ENCODE measurements at regions not wholly inside any gene's neighbourhood (a gene's known extent, or its start where the extent isn't known, plus 50 kb on each side); places are given as distances from the start of the nearest gene placed in this dataset.

- H3K4me3 ChIP-seq (replicated peaks in 1 of 2; ENCODE audit: low read depth in 2 of 2, low read length in 2 of 2) = no peak overlapping the region
- TF ChIP-seq CTCF (IDR thresholded peaks at IDR 0.05; ENCODE audit: low read depth, low read length) = no peak
- DNase-seq (ENCODE audit: low read depth in 2 of 2) = no peak
Observed at GRCh38 chr16:5383737-5384136, 286.1 kb upstream of the EEF2KMT start.

GRCh38 chr16:5382484-5382883 is 284.9 kb upstream of the EEF2KMT start:
- H3K4me3 ChIP-seq (replicated peaks in 1 of 2; ENCODE audit: low read depth in 2 of 2, low read length in 2 of 2) = no peak overlapping the region
- no peak for DNase-seq (ENCODE audit: low read depth in 2 of 2)
- TF ChIP-seq CTCF (IDR thresholded peaks at IDR 0.05; ENCODE audit: low read depth, low read length) = no peak

- TF ChIP-seq CTCF (IDR thresholded peaks at IDR 0.05; ENCODE audit: low read depth, low read length) = no peak
- H3K4me3 ChIP-seq (replicated peaks in 1 of 2; ENCODE audit: low read depth in 2 of 2, low read length in 2 of 2) = no peak overlapping the region
- DNase-seq (ENCODE audit: low read depth in 2 of 2) = no peak
Observed at GRCh38 chr16:5381481-5381880, 283.9 kb upstream of the EEF2KMT start.

- no peak overlapping the region for H3K4me3 ChIP-seq (replicated peaks in 1 of 2; ENCODE audit: low read depth in 2 of 2, low read length in 2 of 2)
- DNase-seq (ENCODE audit: low read depth in 2 of 2) = no peak
- no peak for TF ChIP-seq CTCF (IDR thresholded peaks at IDR 0.05; ENCODE audit: low read depth, low read length)
Observed at GRCh38 chr16:5379954-5380353, 282.4 kb upstream of the EEF2KMT start.

- H3K4me3 ChIP-seq (replicated peaks in 1 of 2; ENCODE audit: low read depth in 2 of 2, low read length in 2 of 2) = no peak overlapping the region
- TF ChIP-seq CTCF (IDR thresholded peaks at IDR 0.05; ENCODE audit: low read depth, low read length) = no peak
- DNase-seq (ENCODE audit: low read depth in 2 of 2) = no peak
Observed at GRCh38 chr16:5378531-5378930, 280.9 kb upstream of the EEF2KMT start.

- no peak for DNase-seq (ENCODE audit: low read depth in 2 of 2)
- no peak overlapping the region for H3K4me3 ChIP-seq (replicated peaks in 1 of 2; ENCODE audit: low read depth in 2 of 2, low read length in 2 of 2)
- TF ChIP-seq CTCF (IDR thresholded peaks at IDR 0.05; ENCODE audit: low read depth, low read length) = no peak
Observed at GRCh38 chr16:5377280-5377898, 279.8 kb upstream of the EEF2KMT start.

- no peak for TF ChIP-seq CTCF (IDR thresholded peaks at IDR 0.05; ENCODE audit: low read depth, low read length)
- DNase-seq (ENCODE audit: low read depth in 2 of 2) = no peak
- H3K4me3 ChIP-seq (replicated peaks in 1 of 2; ENCODE audit: low read depth in 2 of 2, low read length in 2 of 2) = no peak overlapping the region
Observed at GRCh38 chr16:5374184-5374583, 276.6 kb upstream of the EEF2KMT start.
